ENCODE measurements at regions not wholly inside any gene's neighbourhood (a gene's known extent, or its start where the extent isn't known, plus 50 kb on each side); places are given as distances from the start of the nearest gene placed in this dataset.

DNA sequence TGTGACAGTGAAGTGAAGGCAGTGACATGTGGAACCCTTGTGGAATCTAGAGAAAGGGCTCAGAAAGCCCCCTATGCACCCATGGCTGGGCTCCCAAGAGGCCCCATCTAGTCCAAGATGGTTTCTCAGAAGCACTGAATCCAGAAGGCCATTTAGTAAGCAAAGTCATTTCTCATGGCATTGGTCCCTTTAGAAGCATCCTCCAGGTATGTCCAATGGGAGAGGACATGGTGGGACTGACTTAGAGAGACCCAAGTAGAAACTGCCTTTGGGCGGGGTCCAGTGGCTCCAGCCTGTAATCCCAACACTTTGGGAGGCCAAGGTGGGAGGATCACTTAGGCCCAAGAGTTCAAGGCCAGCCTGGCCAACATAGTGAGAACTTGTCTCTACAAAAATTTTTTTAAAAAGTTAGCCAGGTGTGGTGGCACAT lies 72.5 kb upstream of the RMDN2 start:
- TF ChIP-seq SIN3A (IDR thresholded peaks at IDR 0.05; ENCODE audit: borderline replicate concordance, insufficient read depth, low read length) (no peak), FOXP2 (optimal IDR thresholded peaks at IDR 0.05; ENCODE audit: borderline replicate concordance, extremely low read depth, extremely low read length, insufficient read depth) (no peak), POLR2AphosphoS5 (IDR thresholded peaks at IDR 0.05; ENCODE audit: low read depth, low read length) (no peak)

GRCh38 chr2:37854676-37855282 lies 70.3 kb upstream of the RMDN2 start:
- TF ChIP-seq POLR2AphosphoS5 (IDR thresholded peaks at IDR 0.05; ENCODE audit: low read depth, low read length) = no peak
- no peak for TF ChIP-seq REST (IDR thresholded peaks at IDR 0.05; ENCODE audit: insufficient read depth in 1 of 2, low read depth in 2 of 2, low read length in 2 of 2)

DNA sequence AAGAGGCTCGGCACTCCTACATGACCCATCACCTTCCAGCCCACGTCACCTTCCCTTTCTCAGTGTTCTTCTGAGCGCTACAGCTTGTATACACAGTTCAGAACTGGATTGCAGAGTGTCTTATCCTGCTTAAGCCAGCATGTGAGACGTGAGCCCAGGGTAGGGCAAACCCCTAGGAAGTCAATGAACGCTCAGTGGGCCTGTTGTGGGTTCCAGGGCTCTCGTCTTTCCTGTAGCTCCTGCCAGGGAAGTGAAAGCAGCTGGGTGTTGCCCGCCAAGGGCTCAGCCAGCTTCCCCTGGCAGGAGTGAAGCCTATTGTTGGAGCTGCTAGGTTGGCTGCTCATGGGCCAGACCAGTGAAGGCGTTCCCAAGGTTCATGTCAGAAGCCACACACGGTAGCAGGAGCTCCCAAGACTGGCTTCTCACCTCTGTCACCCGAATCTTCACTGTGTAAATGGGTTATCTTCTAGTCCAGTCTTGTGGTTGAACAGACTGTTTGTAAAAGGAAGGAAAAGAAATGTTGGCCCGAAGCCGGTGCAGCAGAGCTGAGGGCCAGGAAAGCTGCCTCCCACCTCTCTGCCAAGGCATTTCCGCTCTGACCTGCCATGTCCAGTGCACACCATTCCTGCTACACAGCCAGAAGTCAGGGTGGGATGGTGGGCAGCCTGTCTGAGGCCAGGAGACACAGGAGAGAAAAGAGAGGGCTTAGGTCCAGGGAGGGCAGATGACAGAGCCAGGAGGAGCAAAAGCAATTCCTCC lies 69.6 kb upstream of the RMDN2 start:
- TF ChIP-seq POLR2AphosphoS5 (IDR thresholded peaks at IDR 0.05; ENCODE audit: low read depth, low read length) = no peak
- no peak for TF ChIP-seq SIN3A (IDR thresholded peaks at IDR 0.05; ENCODE audit: borderline replicate concordance, insufficient read depth, low read length)
- TF ChIP-seq TAF1 (IDR thresholded peaks at IDR 0.05; ENCODE audit: borderline replicate concordance, insufficient read depth, low read length) = no peak
- TF ChIP-seq REST (IDR thresholded peaks at IDR 0.05; ENCODE audit: insufficient read depth in 1 of 2, low read depth in 2 of 2, low read length in 2 of 2) = no peak
- TF ChIP-seq FOXP2 (optimal IDR thresholded peaks at IDR 0.05; ENCODE audit: borderline replicate concordance, extremely low read depth, extremely low read length, insufficient read depth) = no peak

DNA sequence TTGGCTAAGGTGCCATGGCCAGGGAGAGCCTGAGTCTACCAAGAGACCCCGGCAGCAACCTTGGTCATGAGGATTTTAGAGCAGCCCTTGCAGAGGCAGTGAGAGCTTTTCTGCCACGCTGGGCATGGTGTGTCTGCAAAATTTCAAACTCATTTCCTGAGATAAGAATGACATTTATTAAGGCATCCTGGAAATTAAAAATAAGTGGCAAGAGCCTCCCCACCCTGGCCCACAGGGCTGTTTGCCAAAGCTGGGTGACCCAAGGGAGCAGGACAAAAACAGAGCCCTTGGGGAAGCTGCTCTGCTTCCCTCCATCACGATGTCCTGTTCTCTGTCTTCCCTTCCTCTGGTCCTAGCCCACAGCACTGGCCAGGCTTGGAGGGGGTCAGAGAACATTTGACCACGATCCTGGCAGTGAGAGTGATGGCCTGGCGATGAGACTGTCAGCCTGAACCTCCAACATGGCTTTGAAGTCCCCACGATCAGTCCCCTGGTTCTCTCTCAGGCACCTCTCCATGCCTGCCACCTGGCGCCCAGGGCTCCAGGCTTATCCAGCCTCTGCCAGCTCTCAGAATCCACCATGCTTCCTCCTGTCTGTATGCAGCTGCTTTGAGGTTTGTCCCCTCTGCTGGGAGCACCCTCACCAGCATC lies 68.9 kb upstream of the RMDN2 start:
- TF ChIP-seq SIN3A (IDR thresholded peaks at IDR 0.05; ENCODE audit: borderline replicate concordance, insufficient read depth, low read length) = no peak
- TF ChIP-seq POLR2AphosphoS5 (IDR thresholded peaks at IDR 0.05; ENCODE audit: low read depth, low read length) = no peak
- TF ChIP-seq TAF1 (IDR thresholded peaks at IDR 0.05; ENCODE audit: borderline replicate concordance, insufficient read depth, low read length) = no peak
- TF ChIP-seq FOXP2 (optimal IDR thresholded peaks at IDR 0.05; ENCODE audit: borderline replicate concordance, extremely low read depth, extremely low read length, insufficient read depth) = no peak
- no peak for TF ChIP-seq REST (IDR thresholded peaks at IDR 0.05; ENCODE audit: insufficient read depth in 1 of 2, low read depth in 2 of 2, low read length in 2 of 2)

DNA sequence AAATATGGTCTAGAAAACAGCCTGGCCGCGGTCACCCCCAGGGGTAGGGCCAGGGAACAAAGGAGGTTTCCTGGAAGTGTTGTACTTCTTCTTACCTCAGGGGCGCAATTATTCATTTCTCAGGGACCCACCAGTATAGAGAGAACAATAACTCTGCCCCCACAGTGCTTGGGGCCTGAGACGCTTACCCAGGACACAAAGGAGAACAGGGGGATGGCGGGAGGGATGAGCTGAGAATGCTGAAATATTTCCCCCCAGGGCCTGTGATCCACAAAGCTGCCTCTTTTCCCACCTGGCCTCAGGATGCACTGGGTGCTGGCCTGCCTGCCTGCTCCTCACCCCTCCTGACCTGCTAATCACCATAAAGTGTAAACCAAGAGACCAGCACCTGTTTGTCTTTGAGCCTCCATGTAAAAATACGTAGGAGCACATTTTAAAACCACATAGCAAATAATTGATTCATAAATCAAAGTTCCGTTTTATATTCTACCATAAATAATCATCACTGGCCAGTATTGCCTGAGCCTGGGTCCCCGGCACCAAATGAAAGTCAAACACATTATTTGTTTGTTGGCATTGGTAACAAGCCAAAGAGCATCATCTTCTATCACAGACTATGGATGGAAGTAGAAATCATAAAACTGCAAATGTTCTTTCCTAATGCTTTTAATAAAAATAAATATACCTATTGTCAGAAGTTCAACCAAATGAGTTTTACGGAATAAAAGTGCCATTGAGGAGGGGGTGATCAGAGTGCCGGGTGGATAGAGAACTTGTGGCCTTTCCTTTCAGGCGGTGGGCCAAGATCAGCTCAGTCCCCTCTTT lies 67.3 kb upstream of the RMDN2 start:
- TF ChIP-seq POLR2AphosphoS5 (IDR thresholded peaks at IDR 0.05; ENCODE audit: low read depth, low read length) (no peak), TAF1 (IDR thresholded peaks at IDR 0.05; ENCODE audit: borderline replicate concordance, insufficient read depth, low read length) (no peak), REST (IDR thresholded peaks at IDR 0.05; ENCODE audit: insufficient read depth in 1 of 2, low read depth in 2 of 2, low read length in 2 of 2) (no peak), FOXP2 (optimal IDR thresholded peaks at IDR 0.05; ENCODE audit: borderline replicate concordance, extremely low read depth, extremely low read length, insufficient read depth) (no peak)
